NCI-H460 (cell line): ENCODE measurements at regions not wholly inside any gene's neighbourhood (a gene's known extent, or its start where the extent isn't known, plus 50 kb on each side); places are given as distances from the start of the nearest gene placed in this dataset.
"Not testable (repeated sequence)": the region's sequence is repeated elsewhere in the genome, so short reads cannot be mapped to it uniquely, and the experiment has no call there.

Experiments used
- DNase-seq: peaks from one replicate; pipeline ENCODE4 v3.0.0-alpha.2; 2016; ENCODE audit warnings: low read depth; ENCODE audit errors: extremely low read depth

DNA sequence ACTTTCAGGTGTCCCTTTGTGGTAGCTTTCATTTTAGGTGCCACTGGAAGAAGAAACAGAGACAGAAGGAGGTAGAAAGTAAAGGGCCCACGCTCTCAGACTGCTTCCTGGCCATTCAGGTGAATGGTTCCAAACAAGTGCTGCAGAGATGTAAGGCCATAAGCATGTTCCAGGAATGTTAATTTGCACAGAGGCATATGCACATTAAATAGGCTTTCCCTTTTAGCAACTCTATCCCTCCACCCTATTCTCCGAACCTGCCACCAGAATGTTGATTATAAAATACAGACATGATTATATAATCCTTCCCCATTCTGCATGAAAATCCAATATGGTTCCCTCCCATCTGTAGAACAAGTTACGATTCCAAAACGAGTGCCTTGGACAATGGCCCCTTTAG lies 297.2 kb downstream of the C6orf118 start:
- no peak for DNase-seq

DNA sequence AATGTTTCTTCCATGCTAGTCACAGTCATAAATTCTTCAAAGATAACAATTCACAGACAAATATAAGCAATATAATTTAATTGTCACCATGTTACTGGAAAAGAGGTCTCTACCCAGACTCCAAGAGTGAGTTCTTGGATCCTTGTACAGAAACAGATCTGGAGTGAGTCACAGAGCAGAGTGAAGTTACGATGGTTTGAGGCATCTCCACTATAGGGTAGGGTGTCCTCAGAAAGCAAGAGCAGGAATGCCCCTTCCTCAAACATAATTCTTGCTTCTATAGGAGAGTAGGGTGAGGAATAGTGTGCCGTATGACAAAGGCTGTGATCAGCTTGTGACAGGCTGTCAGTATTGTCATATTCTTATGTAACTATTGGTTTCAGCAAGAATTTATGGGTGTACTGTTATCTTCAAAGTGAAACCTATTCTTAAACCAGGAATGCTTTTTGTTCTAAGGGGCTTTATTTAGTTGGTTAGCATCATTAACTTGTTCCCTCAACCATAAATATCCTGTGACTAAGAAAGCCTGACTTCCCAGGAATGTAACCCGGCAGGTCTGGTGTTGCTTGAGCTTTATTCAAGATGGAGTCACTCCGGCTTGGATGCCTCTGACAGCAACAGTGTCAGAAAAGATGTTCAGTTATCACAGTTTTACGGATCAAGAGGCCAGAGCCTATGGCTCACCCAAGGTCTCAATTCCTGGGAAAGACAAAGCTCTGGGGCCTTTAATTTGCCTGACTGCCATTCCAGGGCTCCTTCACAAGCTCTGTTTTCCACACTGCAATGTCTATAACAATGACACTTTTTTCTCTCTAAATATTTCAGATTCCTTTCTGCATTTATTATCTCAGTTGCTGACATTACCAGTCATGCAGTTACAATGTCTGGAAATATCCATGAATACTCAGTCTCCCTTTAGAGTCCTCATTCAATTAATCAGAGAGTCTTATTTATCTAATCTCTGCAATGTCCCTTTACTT lies 298.6 kb downstream of the C6orf118 start:
- no peak for DNase-seq

DNA sequence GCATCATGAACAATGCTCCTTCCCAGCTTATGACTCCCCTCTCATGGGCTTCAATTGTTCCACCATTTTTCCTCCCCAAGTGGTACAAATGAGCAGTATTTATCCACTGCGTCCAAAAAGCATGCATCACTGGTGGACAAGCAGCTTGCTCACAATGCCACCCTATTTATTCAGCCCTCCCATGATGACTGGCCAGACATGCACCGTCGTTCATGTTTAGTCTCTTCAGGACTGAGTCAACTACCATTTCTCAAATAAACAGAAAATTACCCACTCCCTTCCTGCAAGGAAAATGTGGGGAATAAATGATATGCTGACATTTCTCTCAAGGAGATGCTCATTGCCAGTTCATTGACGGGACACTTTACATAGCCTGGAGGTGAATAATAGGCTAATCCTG lies 300.4 kb downstream of the C6orf118 start:
- no peak for DNase-seq

DNA sequence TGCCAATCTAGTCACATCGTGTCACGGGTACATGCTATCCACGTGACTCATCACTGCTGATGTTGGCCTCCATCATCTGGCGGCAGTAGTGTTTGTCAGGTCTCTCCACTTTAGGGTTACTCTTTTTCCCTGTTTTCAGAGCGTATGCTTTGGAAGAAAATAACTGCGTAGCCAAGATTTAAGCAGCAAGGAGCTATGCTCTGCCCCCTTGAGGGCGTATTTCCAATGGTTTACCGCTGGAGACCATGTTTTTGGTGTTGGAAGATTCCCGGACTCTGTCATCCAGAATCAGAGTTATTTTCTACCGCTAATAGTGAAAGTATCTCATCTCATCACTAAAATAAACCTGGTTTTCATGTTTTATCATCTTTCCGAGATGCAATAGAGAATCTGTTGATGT lies 306.5 kb downstream of the C6orf118 start:
- no peak for DNase-seq

DNA sequence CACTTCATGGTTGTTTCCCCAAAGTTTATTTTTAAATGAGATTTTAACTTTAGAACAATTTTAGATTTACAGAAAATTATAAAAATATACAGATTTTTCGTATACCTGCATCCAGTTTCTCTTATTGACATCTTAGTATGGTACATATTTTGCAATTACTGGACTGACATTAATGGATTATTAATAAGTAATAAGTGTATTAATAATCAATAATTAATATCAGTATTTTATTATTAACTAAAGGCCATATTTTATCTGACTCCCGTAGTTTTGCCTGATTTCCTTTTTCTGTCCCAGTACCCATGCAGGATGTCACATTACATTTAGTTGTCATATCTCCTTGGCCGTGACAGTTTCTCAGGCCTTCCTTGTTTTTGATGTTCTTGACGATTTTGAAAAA lies 307.0 kb downstream of the C6orf118 start:
- DNase-seq, result no peak

DNA sequence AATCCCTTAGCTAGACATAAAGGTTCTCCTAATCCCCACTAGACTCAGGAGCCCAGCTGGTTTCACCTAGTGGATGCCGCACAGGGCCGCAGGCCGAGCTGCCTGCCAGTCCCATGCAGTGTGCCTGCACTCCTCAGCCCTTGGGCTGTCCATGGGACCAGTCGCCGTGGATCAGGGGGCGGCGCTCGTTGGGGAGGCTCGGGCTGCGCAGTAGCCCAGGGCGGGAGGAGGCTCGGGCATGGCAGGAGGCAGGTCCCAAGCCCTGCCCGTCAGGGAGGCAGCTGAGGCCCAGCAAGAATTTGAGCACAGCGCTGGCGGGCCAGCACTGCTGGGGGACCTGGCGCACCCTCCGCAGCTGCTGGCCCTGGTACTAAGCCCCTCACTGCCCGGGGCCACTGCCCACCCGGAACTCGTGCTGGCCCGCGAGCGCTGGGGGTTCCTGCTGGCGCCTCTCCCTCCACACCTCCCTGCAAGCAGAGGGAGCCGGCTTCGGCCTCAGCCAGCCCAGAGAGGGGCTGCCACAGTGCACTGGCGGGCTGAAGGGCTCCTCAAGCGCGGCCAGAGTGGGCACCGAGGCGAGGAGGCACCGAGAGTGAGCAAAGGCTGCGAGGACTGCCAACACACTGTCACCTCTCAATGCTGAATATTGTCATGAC lies 307.8 kb downstream of the C6orf118 start:
- no peak for DNase-seq

DNA sequence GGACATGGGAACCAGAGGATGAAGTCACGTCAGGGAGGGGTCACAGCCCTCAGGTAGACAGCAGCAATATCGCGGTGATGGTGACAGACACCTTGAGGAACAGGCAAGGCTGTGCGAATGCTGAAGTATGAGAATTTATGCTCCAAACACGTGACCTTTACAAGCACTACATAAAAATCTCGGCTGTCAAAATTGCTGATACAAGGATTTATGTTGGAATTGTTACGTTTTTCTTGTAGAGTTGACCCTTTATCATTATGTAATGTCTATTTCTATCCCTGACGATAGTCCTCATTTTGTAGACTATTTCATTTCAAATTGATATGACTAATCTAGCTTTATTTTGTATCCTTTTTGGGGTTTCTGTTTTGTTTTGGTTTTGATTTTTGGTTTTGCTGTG lies 311.1 kb downstream of the C6orf118 start:
- DNase-seq, result no peak

DNA sequence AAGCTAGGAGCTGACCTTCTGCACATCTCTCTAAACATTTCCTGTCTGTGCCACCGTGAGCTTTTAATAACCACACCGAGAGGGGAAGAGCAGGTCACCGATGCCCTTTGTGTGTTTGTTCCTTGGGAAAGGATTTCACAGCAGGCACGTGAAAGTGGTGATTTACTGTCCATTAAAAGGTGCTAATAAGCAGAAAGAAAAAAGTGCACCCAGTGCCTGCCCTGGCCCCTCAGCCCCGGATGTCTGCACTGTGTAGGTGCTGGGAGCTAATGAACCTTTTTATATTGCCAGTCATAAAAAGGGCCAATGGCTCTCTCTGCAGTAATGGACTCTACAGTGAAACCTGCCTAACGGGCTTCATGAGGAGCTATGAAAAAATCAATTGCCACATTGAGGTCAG lies 312.6 kb downstream of the C6orf118 start:
- no peak for DNase-seq

DNA sequence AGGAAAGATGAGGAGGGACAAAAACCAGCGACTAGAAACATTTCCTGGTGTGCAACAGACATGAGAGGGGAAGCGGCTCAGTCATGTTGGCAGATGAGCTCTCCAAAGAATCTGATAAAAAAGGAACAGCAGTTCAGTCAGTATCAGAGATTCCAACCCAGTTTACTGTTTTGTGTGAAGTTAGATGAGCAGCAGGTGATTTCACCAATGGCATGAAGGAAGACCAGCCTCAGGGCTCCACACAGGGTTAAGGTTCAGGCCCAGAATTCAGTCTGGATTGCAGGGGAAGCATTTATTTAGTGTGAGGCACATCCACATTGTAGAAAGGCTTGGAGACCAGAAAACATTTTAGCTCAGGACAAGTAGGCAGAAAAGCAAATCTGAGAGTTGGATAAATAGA lies 317.8 kb downstream of the C6orf118 start:
- DNase-seq, result no peak

DNA sequence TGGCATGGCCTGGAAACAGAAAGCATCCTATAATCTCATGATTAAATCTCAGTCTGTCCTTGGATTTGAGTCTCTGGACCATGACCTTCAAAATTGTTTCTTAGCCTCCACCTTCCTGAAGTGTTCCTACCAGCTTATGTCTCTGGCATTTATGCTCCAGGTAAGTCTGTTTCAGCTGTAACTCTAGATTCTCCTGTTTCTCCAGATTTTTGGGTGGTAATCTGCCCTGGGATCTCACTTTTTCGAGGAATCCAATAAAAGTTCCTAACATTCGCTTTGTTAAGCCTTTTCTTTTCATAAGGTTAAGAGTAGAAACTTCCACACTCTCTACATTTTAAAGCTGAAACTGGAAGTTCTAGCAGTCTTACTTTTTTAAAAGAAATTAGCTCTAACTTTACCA lies 318.5 kb downstream of the C6orf118 start:
- DNase-seq, result no peak

DNA sequence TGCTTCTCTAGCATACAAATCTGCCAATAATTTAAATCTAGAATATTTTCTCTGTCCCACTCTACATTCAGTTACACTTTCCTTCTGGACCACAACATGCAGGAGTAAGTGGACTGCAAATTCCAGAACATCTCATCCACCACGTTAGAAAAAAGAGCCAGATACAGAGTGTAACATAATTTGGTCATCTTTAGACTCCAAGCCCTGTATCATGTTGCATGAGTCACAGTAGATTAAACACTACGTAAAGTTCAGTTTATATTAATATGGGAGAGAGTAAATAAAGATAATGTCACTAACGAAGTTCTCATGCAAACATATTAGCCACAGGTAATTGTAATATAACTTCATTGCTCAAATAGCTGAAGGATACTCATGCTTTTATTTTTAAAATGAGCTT lies 327.0 kb downstream of the C6orf118 start:
- no peak for DNase-seq

DNA sequence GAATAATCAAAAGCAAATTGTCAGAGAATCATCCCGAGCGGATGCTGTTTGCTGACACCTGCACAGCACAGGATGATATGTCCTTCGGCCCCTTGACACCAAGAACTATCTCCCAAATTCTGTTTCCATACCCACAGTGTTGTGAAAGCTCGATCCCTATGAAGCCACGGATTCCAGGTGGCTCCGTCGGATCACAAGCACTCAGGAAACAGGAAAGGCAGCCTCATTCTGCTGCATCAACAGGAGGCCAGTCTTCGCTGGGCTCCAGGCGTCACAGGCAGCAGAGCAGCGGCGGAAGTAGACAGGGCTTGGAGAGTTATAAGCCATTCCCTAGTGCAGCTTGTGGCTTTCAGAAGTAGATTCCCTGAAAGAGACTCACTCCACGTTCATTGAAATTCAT lies 342.3 kb downstream of the C6orf118 start:
- no peak for DNase-seq

DNA sequence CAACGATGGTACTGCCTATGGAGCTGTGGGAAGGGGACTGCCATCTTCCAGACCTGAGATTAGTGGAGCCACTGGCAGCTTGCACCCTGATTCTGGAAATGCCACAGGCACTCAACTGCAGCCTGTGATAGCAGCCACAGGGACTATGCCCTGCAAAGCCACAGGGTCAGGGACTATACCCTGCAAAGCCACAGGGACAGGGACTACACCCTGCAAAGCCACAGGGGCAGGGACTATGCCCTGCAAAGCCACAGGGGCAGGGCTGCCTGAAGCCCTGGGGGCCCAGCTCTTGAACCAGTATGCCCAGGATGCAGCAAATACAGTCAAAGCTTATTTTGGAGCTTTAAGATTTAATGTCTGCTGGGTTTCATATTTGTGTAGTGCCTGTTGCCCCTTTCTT lies 346.6 kb downstream of the C6orf118 start:
- DNase-seq, result no peak

DNA sequence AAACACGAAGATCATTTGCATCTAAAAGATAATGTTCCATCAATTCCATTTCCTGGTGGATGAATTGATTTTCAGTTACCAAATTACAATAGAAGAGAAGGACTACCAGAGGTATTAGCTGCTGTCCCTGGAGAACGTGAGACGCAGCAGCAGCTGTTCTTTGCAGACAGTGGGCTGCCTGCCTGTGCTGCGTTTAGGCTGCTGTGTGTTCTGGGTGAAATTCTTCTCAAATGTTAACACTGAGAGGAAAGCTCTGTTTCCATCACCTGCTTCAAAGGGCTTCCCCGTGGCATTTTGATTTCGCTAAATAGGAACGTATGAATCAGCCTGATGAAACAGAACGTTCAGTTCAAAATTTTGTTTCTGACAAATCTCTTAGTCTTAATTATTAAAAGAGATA lies 362.2 kb downstream of the C6orf118 start:
- DNase-seq, result no peak

DNA sequence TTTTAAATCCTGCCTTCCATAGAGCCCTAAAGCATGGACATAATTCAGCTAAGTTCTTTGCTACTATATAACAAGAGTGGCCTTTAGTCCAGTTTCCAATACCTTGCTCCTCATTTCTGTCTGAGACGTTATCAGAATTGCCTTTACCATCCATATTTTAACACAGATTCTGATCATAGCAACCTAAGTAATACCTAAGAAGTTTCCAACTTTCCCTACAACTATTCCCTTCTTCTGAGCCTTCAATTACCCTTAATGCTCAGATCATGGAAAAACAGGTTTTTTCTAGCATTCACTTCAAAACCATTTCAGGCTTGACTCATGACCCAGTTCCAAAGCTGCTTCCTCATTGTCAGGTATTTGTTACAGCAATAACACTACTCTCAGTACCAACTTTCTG lies 367.1 kb downstream of the C6orf118 start:
- no peak for DNase-seq

DNA sequence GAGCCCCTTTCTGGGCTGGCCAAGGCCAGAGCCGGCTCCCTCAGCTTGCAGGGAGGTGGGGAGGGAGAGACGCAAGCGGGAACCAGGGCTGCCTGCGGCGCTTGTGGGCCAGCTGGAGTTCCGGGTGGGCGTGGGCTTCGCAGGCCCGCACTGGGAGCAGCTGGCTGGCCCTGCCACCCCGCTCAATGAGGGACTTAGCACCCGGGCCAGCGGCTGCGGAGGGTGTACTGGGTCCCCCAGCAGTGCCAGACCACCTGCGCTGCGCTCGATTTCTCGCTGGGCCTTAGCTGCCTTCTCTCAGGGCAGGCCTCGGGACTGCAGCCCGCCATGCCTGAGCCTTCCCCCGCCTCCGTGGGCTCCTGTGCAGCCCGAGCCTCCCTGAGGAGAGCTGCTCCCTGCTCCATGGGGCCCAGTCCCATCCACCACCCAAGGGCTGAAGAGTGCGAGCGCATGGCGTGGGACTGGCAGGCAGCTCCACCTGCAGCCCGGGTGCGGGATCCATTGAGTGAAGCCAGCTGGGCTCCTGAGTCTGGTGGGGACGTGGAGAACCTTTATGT lies 376.1 kb downstream of the C6orf118 start:
- DNase-seq, result not testable (repeated sequence)

DNA sequence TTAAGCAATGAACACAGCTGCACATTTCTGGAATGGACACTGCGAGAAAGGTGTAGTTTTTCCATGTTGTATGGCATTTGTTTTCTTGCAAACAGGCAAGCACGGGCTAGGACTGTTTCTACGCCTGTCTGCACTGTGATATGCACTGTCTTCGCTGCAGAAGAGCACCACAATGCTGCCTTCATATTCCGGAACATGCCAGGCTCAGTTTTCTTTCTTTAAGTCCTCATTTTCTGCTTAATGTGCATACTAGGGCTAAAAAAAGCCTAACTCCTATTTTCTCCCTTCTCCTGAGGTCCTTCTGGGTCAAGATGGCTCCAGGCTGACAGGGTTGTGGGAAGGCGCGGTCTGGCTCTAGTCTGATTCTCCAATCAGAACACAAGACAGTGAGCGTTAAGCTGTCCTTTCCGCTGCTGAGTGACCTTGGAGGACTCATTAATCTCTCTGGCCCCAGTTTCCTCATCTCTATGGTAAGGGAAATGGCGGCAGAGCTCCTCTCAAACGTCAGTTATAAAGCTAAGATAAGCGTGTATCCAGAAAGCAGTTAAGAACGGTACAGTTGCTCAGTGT lies 379.9 kb downstream of the C6orf118 start:
- DNase-seq, result no peak

DNA sequence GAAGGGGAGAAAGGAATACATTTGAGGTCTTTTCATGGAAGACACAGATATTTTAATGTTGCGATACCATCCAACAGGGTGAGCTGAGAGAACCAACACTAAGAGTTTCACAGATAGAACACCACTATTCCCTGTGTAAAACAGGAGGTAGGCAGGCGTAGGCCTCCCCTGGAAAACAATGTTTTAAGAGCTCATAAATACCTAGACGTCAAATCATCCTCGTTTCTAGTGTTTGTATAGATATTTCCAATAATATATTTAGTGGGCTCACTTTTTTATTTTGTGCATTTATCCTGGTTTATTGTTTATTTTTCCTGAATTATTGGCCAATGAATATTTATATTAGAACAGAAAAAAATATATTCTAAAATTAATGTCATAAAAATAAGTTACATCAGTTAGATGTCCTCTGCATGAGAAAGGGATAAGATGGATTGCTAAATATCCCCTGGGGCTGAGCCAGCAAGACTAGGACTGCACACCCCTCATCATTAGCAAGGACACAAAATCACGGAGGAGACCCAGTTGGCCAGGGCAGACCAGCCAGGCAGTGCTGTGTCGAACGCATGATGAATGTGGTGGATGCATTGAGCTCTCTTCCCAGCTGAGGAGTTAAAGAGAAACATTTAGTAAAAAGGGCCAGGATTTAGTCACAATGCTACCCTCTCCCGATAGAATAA lies 380.5 kb downstream of the C6orf118 start:
- no peak for DNase-seq

DNA sequence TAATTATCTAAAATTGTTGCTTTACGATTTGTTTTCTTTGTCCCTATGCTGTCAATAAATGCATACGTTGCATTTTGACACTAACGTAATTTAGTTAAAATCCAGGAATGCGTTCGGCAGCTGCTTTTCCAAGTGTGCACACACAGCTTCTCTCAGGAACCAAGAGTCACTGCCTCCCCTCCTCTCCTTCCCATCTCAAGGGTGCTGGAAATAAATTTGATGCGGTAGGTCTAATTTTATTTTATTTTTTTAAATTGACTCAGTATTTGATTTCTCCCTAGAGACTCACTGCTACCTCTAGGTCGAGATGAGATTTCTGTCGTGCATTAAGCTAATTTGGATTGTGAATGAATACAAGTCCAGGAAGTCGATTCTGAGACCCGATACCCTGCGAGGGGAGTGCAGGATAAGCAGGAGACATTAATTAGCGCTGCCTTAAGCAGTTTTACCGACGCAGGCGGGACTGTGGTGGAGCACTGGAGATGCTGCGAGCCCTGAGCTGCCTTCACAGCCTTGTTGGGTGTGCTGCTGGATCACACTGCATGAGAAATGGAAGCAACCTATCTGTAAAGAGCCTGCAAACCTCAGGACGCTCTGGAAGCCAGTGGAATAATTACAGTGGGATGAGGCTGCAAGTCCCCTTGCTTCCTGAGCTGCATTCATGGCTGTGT lies 381.2 kb downstream of the C6orf118 start:
- no peak for DNase-seq

DNA sequence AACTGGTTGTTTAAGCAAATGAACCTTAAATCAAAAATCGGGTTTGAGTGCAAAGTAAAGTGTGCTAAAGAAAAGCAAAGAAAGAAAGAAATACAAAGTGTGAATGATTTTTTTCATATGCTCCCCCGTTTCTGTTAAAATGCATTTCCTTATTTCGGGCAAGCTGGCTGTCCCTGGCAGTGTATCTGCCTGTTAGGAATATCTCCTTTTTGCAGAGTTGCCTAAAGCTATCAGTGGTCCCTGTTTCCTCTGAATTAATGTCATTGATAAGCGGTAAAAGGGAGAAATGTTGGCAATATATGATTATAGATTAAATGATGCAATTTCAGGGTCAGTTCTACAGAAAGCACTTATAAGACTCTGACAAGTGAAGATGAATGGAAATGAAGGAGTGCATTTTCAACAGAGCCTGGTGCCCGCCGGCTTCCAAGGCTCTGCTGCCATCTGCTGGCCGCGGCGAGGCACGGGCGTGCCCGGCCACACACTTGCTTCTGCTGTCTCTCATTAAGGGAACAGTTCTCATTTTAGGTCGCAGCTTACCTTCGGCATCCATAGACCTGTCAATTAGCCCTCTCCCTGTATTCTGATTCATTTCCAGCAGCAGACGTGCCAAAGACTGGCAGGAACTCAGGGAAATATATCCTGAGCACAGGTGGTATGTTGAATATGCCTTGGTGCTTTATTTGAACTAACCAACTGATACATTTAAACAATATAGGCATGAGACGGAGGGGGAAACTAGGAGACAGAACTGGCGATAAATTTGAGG lies 381.9 kb downstream of the C6orf118 start:
- peak; percentile 13 for DNase-seq
